Kidney (tissue), 13 donors: ENCODE measurements at regions not wholly inside any gene's neighbourhood (a gene's known extent, or its start where the extent isn't known, plus 50 kb on each side); places are given as distances from the start of the nearest gene placed in this dataset.

Experiments
- DNase-seq, 5 donors: peaks; one replicate each; pipeline ENCODE4 v3.0.0-alpha.2; 2013 to 2020
- FAIRE-seq: peaks from 2 replicates; lab custom pipeline; 2012; peaks lifted over from hg19 to GRCh38; lab: Jason Lieb, UNC
- H3K27ac ChIP-seq, 2 donors: one replicate each; pipeline ENCODE4 v1.7.0; 2013; ENCODE audit warnings: low read depth in 2 of 2, low read length in 2 of 2, inconsistent platforms in 1 of 2
- H3K27me3 ChIP-seq: one replicate; pipeline ENCODE4 v1.7.1; 2013; ENCODE audit warnings: low read length, inconsistent platforms; ENCODE audit not compliant: control insufficient read depth, insufficient read depth
- H3K36me3 ChIP-seq, 3 donors: one replicate each; pipeline versions ENCODE4 v1.7.0 to v1.7.1; 2013; ENCODE audit warnings: low read length in 3 of 3, control low read depth in 1 of 3, inconsistent platforms in 1 of 3; ENCODE audit not compliant: insufficient read depth in 3 of 3, control insufficient read depth in 2 of 3
- H3K4me1 ChIP-seq, 3 donors: one replicate each; pipeline versions ENCODE4 v1.7.0 to v1.7.1; 2013; ENCODE audit warnings: low read length in 3 of 3, inconsistent platforms in 1 of 3, low read depth in 1 of 3; ENCODE audit not compliant: control insufficient read depth in 2 of 3, insufficient read depth in 2 of 3
- H3K4me3 ChIP-seq, 3 donors: one replicate each; pipeline versions ENCODE4 v1.7.0 to v1.8.1; 2013; ENCODE audit warnings: low read length in 3 of 3, control low read depth in 1 of 3, inconsistent platforms in 1 of 3
- H3K9ac ChIP-seq, 3 donors: one replicate each; pipeline versions ENCODE4 v1.7.0 to v1.7.1; 2013; ENCODE audit warnings: low read length in 3 of 3, control low read depth in 1 of 3, inconsistent platforms in 1 of 3
- H3K9me3 ChIP-seq, 3 donors: one replicate each; pipeline versions ENCODE4 v1.7.0 to v1.7.1; 2013; ENCODE audit warnings: low read length in 3 of 3, control low read depth in 1 of 3, inconsistent platforms in 1 of 3; ENCODE audit not compliant: control insufficient read depth in 2 of 3, insufficient read depth in 1 of 3
- intact Hi-C: fragments of 100-400 bp; cut with DNase I; formaldehyde crosslinking; loops from one replicate; pipeline ENCODE4 v1.11.1; 2022
- TF ChIP-seq, protein P1 (sequence below): IDR thresholded peaks from 3 replicates; pipeline ENCODE4 v1.5.1; 2012; ENCODE audit warnings: mild to moderate bottlenecking, moderate library complexity, borderline replicate concordance; ENCODE audit not compliant: insufficient read depth; ENCODE audit errors: extremely low read depth
- donor health status: control.
- donor health status: control.
- donor health status: control.
- donor health status: control.
- donor health status: control.
- donor health status: DM: yes; HTN: yes; CAD: no.
- donor health status: Normal renal cell carcinoma (clear cell type).

DNA sequence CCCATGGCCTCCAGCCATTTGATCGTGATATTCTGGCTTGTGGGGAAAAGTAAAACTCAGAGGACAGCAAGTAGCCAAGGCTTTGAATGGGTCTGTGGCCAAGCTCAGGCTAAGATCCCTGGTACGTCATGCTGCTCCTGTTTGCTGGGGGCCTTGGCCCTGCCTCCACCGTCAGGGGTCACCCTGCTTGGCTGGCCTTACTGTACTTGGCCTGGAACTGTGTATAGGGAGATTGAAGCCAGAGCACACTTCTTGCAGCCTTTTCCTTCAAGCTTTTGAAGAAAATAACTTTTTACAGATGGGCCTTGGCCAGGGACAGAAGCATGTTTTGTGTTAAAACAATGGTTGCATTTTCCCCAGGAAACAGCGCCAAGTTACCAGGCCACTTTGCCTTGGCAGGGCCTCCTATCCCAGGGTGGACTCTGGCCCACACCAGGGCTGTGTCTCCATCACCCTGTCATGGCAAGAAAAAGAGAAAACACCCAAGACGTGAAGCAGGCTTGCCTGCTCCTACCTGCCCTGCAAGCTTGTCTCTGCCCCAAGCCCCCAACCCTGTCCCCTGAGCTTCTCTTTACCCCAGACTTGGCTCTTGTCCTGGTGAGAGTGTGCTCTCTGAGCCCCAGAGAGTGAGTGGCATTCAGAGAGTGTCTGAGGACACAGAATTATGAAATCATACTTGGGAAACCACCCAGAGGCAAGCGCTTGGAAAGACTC lies 286.9 kb downstream of the GADD45G start:
- no peak overlapping the region for H3K9ac ChIP-seq
- DNase-seq (no peak), FAIRE-seq (no peak)
- peaks cover 0 to 4% (median 0%) of the 10 kb centered on the region in 3 donors for H3K4me1 ChIP-seq
- no peaks in the 10 kb centered on the region for H3K36me3 ChIP-seq
- no peak overlapping the region for H3K4me3 ChIP-seq
- intact Hi-C loops, result no loop called here
- no peak overlapping the region for H3K27ac ChIP-seq
- TF ChIP-seq, protein P1, sequence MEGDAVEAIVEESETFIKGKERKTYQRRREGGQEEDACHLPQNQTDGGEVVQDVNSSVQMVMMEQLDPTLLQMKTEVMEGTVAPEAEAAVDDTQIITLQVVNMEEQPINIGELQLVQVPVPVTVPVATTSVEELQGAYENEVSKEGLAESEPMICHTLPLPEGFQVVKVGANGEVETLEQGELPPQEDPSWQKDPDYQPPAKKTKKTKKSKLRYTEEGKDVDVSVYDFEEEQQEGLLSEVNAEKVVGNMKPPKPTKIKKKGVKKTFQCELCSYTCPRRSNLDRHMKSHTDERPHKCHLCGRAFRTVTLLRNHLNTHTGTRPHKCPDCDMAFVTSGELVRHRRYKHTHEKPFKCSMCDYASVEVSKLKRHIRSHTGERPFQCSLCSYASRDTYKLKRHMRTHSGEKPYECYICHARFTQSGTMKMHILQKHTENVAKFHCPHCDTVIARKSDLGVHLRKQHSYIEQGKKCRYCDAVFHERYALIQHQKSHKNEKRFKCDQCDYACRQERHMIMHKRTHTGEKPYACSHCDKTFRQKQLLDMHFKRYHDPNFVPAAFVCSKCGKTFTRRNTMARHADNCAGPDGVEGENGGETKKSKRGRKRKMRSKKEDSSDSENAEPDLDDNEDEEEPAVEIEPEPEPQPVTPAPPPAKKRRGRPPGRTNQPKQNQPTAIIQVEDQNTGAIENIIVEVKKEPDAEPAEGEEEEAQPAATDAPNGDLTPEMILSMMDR, result no peak
- H3K27me3 ChIP-seq, result no peaks in the 10 kb centered on the region
- no peaks in the 10 kb centered on the region for H3K9me3 ChIP-seq

- DNase-seq (no peak), FAIRE-seq (no peak)
- Histone ChIP-seq H3K27me3 (no peaks in the 10 kb centered on the region), H3K4me3 (no peak overlapping the region), H3K9ac (no peak overlapping the region), H3K36me3 (no peaks in the 10 kb centered on the region), H3K27ac (no peak overlapping the region), H3K9me3 (no peaks in the 10 kb centered on the region), H3K4me1 (peaks cover 0 to 4% (median 0%) of the 10 kb centered on the region in 3 donors)
- TF ChIP-seq, protein P1, result no peak
- intact Hi-C loops, result no loop called here
Observed at GRCh38 chr9:89892920-89893319, 288.1 kb downstream of the GADD45G start.

GRCh38 chr9:89893886-89894285 lies 289.1 kb downstream of the GADD45G start:
- Histone ChIP-seq H3K27ac (no peak overlapping the region), H3K4me3 (no peak overlapping the region), H3K27me3 (no peaks in the 10 kb centered on the region), H3K4me1 (peaks cover 0 to 4% (median 0%) of the 10 kb centered on the region in 3 donors), H3K9me3 (no peaks in the 10 kb centered on the region), H3K9ac (no peak overlapping the region), H3K36me3 (no peaks in the 10 kb centered on the region)
- TF ChIP-seq, protein P1, result no peak
- DNase-seq (no peak), FAIRE-seq (no peak)
- intact Hi-C loops, result no loop called here
